ENCODE measurements at regions not wholly inside any gene's neighbourhood (a gene's known extent, or its start where the extent isn't known, plus 50 kb on each side); places are given as distances from the start of the nearest gene placed in this dataset.
A peak's percentile ranks its signal among the peaks of the same experiment; 100 is the strongest.

DNA sequence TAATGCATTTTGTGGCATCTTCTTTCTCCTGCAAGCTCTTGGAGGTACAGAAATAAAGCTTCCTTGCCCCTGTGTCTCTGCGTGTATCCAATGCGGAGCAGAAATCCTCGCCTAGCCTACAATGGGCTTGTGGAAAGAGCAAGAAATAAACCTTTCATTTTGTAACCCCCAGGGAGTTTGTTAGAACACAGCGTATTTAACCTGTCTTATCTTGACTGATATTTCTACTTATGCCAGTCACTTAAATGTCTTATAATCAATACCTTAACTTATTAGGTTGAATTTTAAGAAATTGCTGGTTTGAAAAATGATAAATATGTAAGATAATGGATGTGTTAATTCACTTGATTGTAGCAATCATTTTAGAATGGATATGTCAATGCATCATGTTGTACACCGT lies 629.8 kb upstream of the IGFBP3 start:
- ChIA-PET CTCF (interaction anchor here (0.6 to 0.7 kb wide), 2 partner anchors 39 to 381 kb away, joined by 3 read pairs; no protein-coding TSS in a partner anchor), POLR2A (interaction anchor here (0.9 to 2.6 kb wide), 7 partner anchors 8 to 625 kb away, joined by 3 to 20 read pairs (median 3); no protein-coding TSS in a partner anchor)
- intact Hi-C loops (cut with micrococcal nuclease), result no loop called here
- Mint-ChIP-seq H3K36me3 (ENCODE audit: insufficient read depth, unreplicated experiment) (no peaks in the 10 kb centered on the region), H3K4me3 (ENCODE audit: unreplicated experiment) (no peak overlapping the region), H3K9me3 (ENCODE audit: unreplicated experiment) (no peaks in the 10 kb centered on the region), H3K27me3 (ENCODE audit: insufficient read depth, unreplicated experiment) (no peaks in the 10 kb centered on the region), H3K4me1 (ENCODE audit: insufficient read depth, unreplicated experiment) (peaks cover 18% of the 10 kb centered on the region), H3K27ac (ENCODE audit: low read depth, unreplicated experiment) (peak overlapping the region; percentile 79)
- DNase-seq (ENCODE audit: unreplicated experiment), result no peak
- BruUV-seq (replicated peaks), result no TSS peak
- TF ChIP-seq, protein P1, sequence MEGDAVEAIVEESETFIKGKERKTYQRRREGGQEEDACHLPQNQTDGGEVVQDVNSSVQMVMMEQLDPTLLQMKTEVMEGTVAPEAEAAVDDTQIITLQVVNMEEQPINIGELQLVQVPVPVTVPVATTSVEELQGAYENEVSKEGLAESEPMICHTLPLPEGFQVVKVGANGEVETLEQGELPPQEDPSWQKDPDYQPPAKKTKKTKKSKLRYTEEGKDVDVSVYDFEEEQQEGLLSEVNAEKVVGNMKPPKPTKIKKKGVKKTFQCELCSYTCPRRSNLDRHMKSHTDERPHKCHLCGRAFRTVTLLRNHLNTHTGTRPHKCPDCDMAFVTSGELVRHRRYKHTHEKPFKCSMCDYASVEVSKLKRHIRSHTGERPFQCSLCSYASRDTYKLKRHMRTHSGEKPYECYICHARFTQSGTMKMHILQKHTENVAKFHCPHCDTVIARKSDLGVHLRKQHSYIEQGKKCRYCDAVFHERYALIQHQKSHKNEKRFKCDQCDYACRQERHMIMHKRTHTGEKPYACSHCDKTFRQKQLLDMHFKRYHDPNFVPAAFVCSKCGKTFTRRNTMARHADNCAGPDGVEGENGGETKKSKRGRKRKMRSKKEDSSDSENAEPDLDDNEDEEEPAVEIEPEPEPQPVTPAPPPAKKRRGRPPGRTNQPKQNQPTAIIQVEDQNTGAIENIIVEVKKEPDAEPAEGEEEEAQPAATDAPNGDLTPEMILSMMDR (IDR thresholded peaks at IDR 0.05; ENCODE audit: unreplicated experiment), result no peak

DNA sequence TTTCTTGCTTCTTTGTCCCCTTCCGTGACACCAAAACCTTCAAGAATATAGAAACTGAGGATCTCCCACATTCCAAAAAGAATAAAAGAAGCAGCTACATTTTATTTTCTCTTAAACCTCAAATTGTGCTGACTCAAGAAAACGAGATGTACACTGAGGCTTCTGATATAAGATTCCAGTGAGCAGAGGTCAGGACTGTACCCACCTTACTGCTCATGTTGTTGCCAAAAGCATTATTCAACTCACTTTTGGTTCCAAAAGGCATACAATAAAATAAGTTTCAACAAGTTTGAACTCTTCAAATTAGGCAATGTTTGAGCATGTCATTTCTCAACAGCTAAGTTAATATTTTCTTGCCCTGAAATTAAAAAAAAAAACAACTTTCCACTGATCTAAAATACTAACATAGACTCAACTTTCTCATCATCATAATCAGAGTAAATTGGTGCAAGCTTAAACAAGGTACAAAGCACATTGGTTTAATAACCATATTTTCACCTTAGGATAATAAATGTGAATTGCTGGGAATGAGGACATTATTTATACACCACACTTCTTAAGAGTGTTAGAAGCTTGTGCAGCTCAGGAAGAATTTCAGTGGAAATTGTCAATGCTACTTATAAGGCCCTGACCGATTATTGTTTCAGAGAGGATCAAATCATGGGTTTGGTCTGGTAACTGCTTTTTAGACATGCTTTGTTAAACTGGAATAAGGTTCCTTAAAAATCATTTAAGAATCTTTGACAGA lies 629.0 kb upstream of the IGFBP3 start:
- ChIA-PET CTCF (interaction anchor here (0.6 to 0.8 kb wide), 4 partner anchors 10 to 541 kb away, joined by 3 read pairs; no protein-coding TSS in a partner anchor), POLR2A (interaction anchor here (0.7 to 2.6 kb wide), 13 partner anchors 9 to 626 kb away, joined by 3 to 20 read pairs (median 3); no protein-coding TSS in a partner anchor)
- H3K27me3 Mint-ChIP-seq (ENCODE audit: insufficient read depth, unreplicated experiment), result no peaks in the 10 kb centered on the region
- no peaks in the 10 kb centered on the region for H3K36me3 Mint-ChIP-seq (ENCODE audit: insufficient read depth, unreplicated experiment)
- peaks cover 23% of the 10 kb centered on the region for H3K4me1 Mint-ChIP-seq (ENCODE audit: insufficient read depth, unreplicated experiment)
- peak overlapping the region; percentile 21 for H3K4me3 Mint-ChIP-seq (ENCODE audit: unreplicated experiment)
- peak; percentile 62 for DNase-seq (ENCODE audit: unreplicated experiment)
- TF ChIP-seq, protein P1 (IDR thresholded peaks at IDR 0.05; ENCODE audit: unreplicated experiment), result no peak
- no peaks in the 10 kb centered on the region for H3K9me3 Mint-ChIP-seq (ENCODE audit: unreplicated experiment)
- no TSS peak for BruUV-seq (replicated peaks)
- H3K27ac Mint-ChIP-seq (ENCODE audit: low read depth, unreplicated experiment), result peak overlapping the region; percentile 79
- intact Hi-C loops (cut with micrococcal nuclease), result no loop called here

DNA sequence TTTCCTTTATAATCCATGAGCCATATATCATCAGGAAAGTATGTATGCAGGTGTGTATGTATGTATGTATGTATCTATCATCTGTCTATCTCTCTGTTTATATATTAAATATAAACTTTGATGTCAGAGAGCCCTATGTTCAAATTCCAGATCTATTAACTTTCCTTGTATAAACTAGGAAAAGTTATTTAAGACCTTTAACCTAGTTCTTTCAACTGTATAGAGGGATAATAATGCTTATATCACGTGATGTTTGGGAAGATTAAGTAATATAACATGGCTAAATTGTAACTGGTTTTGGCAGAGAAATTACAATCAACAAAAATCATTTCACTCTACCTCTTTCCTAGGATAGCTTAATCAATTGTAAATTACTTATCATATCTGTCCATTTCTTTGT lies 628.3 kb upstream of the IGFBP3 start:
- no peaks in the 10 kb centered on the region for H3K9me3 Mint-ChIP-seq (ENCODE audit: unreplicated experiment)
- ChIA-PET POLR2A (interaction anchor here (0.7 to 2.6 kb wide), 8 partner anchors 10 to 256 kb away, joined by 3 to 20 read pairs (median 3); no protein-coding TSS in a partner anchor), CTCF (interaction anchor here (0.6 to 0.8 kb wide), 3 partner anchors 11 to 542 kb away, joined by 3 read pairs; no protein-coding TSS in a partner anchor)
- H3K4me1 Mint-ChIP-seq (ENCODE audit: insufficient read depth, unreplicated experiment), result peaks cover 24% of the 10 kb centered on the region
- intact Hi-C loops (cut with micrococcal nuclease), result no loop called here
- TF ChIP-seq, protein P1 (IDR thresholded peaks at IDR 0.05; ENCODE audit: unreplicated experiment), result no peak
- no peaks in the 10 kb centered on the region for H3K27me3 Mint-ChIP-seq (ENCODE audit: insufficient read depth, unreplicated experiment)
- no peak overlapping the region for H3K4me3 Mint-ChIP-seq (ENCODE audit: unreplicated experiment)
- H3K36me3 Mint-ChIP-seq (ENCODE audit: insufficient read depth, unreplicated experiment), result no peaks in the 10 kb centered on the region
- no TSS peak for BruUV-seq (replicated peaks)
- DNase-seq (ENCODE audit: unreplicated experiment), result no peak
- H3K27ac Mint-ChIP-seq (ENCODE audit: low read depth, unreplicated experiment), result peak overlapping the region; percentile 79

DNA sequence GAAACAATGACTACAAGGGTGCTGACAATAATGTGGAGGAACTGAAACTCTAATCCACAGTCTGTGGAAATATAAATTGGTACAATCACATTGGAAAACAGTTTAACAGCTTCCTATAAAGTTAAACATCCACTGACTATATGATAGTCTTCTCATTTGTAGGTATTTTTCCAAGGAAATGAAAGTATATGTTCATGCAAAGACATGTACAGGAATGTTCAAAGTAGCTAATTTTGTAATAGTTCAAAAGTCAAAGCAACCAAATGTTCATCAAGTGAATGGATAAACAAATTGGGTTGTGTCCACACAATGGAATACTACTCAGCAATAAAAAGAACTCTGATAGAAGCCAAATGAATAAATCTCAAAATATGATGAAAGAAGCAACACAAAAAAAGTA lies 626.0 kb upstream of the IGFBP3 start:
- BruUV-seq (replicated peaks), result no TSS peak
- CTCF ChIA-PET, result no interaction called here
- Mint-ChIP-seq H3K27ac (ENCODE audit: low read depth, unreplicated experiment) (peak overlapping the region; percentile 70), H3K9me3 (ENCODE audit: unreplicated experiment) (no peaks in the 10 kb centered on the region), H3K36me3 (ENCODE audit: insufficient read depth, unreplicated experiment) (no peaks in the 10 kb centered on the region), H3K4me1 (ENCODE audit: insufficient read depth, unreplicated experiment) (peaks cover 23% of the 10 kb centered on the region), H3K4me3 (ENCODE audit: unreplicated experiment) (no peak overlapping the region), H3K27me3 (ENCODE audit: insufficient read depth, unreplicated experiment) (no peaks in the 10 kb centered on the region)
- POLR2A ChIA-PET, result interaction anchor here (0.5 to 1.6 kb wide), 2 partner anchors 12 to 195 kb away, joined by 3 to 5 read pairs; no protein-coding TSS in a partner anchor
- intact Hi-C loops (cut with micrococcal nuclease), result no loop called here
- TF ChIP-seq, protein P1 (IDR thresholded peaks at IDR 0.05; ENCODE audit: unreplicated experiment), result no peak
- DNase-seq (ENCODE audit: unreplicated experiment), result no peak
